HG02678 (cell line): ENCODE measurements at regions not wholly inside any gene's neighbourhood (a gene's known extent, or its start where the extent isn't known, plus 50 kb on each side); places are given as distances from the start of the nearest gene placed in this dataset.

ENCODE experiments used
- ATAC-seq: cut with Tn5 transposase; IDR thresholded peaks from one replicate; pipeline ENCODE4 v1.9.1; 2021; ENCODE audit warnings: mild to moderate bottlenecking, moderate library complexity; ENCODE audit not compliant: unreplicated experiment

- peak; percentile 87 for ATAC-seq
Observed at GRCh38 chr20:16175322-16175961, 397.8 kb downstream of the KIF16B start.

DNA sequence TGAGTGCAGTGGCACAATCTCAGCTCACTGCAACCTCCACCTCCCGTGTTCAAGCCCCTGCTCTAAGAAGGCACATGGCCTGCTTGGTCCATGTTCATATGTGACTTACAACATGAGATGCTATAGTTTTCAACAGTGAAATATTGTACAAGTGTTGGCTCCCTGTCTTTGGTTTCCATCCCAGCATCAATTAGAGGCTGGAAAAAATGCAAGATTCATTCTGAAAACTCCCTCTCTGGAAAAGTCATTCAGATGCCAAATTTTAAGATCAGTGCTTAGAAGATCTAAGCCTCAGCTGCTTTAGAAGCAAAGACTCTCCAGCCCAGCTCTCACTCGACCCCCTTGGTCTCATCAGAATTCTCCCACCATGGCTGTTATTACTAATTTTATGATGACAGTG is 398.9 kb downstream of the KIF16B start:
- no peak for ATAC-seq

DNA sequence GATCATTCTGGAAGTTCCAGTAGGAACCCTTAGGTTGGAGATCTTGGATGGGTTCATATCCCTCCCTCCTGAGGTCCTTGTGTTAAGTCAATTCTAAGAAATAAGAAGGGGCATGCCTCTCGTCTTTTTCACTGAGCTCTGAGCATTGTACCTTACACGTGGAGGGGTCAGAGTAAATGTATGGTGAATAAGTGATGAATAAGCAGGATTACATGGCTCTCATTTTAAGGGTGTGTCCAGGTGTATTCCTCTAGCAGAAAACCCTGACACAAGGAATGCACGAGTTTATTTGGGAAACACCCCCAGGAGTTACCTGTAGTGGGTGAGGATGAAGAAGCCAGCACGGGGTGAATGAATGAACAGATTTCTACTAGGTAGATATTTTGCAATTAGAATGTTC is 400.2 kb downstream of the KIF16B start:
- ATAC-seq: no peak

DNA sequence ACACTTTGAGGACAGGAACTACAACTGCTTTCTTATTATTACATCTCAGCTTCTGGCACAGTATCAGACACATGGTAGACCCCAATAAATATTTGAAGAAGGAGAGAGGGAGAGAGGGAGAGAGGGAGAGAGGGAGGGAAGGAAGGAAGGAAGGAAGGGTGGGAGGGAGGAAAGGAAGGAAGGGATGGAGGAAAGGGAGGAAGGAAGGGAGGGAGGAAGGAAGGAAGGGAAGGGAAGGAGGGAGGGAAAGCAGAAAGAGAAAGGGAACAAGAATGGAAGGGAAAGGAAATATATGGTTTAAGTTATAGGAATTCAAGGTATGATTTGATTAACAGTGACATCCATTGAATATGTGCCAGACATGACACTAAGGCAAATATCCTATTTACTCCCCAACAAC is 402.1 kb downstream of the KIF16B start:
- ATAC-seq: no peak

DNA sequence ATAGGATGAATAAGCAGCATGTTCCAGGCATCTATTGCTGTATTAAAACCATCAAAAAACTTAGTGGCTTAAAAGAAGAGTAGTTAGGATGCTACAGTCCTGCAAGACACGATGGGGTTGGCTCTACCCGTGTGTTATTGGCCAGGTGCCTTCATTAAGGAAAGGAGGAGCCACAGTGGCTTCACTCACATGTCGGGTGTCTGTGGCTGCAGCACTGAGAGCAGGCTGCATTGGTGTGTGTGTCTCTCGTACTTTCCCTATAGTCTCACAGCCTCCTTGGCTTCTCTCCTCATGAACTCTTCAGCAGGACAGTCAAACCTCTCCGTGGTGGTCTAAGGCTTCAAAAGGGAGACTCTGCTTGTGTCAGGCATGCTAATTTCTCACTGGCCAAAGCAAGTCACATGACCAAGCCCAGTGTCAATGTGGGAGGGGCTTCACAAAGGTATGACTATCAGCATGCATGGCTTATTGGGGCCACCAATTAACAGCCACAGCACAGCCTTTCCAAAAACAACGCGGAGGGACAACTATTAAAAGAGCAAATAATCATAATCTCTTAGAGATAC is 402.8 kb downstream of the KIF16B start:
- no peak for ATAC-seq

DNA sequence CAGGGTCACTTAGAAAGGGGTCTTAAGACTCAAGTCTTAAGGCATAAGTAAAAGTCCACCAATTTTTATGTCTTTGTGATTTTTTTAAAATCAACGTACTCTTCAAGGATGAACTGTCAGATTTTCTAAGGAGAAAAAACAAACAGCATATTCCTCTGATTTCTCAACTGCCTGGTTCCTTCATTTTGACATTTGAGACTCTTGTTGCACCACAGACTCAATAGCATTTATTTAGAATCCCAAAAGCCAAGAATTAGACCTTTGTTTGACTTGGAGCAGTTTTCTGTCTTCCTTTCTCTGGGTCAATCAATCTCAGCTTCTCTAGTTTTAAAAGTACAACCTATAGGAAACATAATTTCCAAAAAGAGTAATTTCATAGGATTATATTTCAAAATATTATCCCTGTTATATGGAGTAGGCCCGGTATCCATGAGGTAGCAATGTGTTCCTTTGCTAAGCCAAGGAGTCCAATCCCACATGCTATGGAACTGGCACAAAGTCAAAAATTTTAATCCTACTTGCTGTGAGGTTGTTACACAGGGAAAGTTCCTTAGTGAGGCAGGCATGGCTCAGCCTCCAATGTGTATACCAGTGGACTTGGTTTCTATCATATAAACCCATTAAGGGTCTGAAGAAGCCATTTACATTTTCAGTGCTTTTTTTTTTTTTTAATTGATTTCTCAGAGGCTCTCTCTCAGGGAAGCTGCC is 405.7 kb downstream of the KIF16B start:
- ATAC-seq: no peak

DNA sequence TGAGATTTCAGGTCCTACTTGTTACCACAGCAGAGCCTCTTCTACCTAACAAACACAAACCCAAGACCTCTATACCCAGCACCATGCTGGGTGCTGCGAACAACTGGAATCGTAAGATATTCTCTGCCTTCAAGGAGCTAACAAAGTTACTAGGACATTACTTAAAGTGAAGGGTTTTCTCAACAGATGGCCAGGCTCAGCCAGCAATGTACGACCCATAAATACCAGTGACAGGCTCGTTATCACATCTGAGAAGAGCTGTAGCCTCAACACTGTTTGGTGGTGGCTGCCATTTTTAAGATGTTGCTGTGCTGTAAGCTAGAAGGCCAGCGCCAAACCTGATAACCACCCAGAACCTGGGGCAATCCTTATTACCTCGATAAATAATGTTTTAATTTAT is 406.5 kb downstream of the KIF16B start:
- no peak for ATAC-seq

- peak; percentile 46 for ATAC-seq
Observed at GRCh38 chr20:16158976-16159286, 414.3 kb downstream of the KIF16B start.

- peak; percentile 87 for ATAC-seq
Observed at GRCh38 chr20:16158090-16158975, 414.9 kb downstream of the KIF16B start.

- ATAC-seq: no peak
Observed at GRCh38 chr20:16147916-16148315, 425.3 kb downstream of the KIF16B start.

DNA sequence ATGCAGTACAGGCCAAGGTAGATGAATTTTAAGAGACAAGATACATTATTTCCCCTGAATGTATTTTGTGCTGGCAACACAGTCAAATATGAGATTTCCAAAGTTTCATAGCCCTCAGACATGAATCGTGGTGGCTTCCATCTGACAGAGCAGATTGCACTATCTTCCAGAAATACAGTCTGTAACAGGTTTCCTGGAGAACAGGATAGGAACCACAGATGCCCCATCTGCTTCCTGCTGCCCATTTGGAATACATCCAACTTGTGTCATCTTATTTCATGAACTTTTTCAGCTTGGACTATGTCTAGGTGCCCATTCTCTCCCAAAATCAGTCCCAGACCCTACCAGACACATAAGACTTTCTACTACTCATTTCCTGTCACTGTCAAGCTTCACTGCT is 426.0 kb downstream of the KIF16B start:
- ATAC-seq: no peak

GRCh38 chr20:16145919-16146318 is 427.3 kb downstream of the KIF16B start:
- ATAC-seq: no peak

- ATAC-seq: no peak
Observed at GRCh38 chr20:16143596-16143995, 429.7 kb downstream of the KIF16B start.

GRCh38 chr20:16135630-16136029 is 437.6 kb downstream of the KIF16B start:
- no peak for ATAC-seq

- no peak for ATAC-seq
Observed at GRCh38 chr20:16132036-16132798, 441.0 kb downstream of the KIF16B start.

- ATAC-seq: no peak
Observed at GRCh38 chr20:16129411-16129810, 443.8 kb downstream of the KIF16B start.

DNA sequence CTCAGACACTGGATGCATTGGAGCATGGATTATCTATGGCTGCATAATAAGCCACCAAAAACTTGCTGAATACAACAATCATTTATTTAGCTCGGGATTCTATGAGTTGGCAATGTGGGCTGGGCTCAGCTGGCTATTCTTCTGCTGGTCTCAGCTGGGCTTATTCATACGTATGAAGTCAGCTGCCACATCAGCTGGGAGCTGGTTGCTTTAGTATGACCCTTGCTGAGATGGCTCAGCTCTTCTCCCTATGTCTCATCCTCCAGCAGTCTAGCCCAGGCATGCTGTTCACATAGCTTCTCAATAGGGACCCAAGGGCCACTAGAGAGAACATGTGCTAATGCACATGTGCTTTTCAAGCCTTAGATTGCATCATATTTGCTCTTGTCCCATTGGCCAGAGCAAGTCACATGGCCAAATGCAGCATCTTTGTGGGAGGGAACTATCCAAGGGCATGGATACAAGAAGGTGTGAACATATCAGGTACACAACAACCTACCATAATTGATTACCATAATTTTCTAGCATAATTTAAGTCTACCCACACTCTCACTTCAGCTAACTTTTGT is 444.6 kb downstream of the KIF16B start:
- ATAC-seq: no peak

GRCh38 chr20:16125816-16126215 is 447.4 kb downstream of the KIF16B start:
- ATAC-seq: no peak

DNA sequence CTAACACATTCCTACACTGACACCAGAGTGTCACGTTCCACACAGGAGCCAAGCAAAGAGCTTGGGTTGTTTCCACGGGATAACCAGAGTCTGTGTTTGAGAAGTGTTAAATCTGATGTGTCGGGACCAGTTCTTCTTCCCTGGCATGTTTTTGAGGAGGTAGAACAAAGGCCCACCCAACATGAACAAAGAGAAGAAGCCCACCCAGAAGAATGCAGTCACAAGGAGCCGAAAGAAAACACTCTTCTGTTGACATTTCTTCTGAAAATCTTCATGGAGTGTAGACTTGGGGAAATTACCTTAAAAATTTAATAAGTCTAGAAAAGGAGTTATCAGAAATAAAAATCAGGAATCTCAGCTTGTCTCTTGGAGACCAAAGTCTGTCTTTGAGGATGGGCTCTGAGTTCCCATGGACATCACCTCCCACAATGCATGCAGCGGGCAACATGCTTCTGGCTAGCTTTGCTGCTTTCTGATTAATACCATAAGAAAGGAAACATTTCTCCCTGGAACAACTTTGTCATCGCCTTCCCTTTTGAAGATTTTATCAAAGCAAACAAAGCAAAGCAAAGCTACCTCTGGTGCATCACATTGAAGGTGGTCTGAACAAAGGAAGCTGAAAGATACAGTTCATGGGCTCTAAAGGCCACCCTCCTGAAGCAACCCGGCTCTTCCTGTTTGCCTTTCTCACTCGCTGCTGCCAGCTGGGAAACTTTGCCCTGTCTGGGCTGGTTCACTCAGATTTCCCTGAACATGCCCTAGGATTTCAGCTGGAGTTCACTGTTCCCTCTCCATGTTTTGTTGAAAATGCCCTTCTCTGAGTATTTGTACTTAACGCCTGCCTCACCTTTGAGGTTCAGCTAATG is 448.1 kb downstream of the KIF16B start:
- no peak for ATAC-seq

- no peak for ATAC-seq
Observed at GRCh38 chr20:16124491-16124890, 448.8 kb downstream of the KIF16B start.
